ENCODE measurements at regions not wholly inside any gene's neighbourhood (a gene's known extent, or its start where the extent isn't known, plus 50 kb on each side); places are given as distances from the start of the nearest gene placed in this dataset.

DNA sequence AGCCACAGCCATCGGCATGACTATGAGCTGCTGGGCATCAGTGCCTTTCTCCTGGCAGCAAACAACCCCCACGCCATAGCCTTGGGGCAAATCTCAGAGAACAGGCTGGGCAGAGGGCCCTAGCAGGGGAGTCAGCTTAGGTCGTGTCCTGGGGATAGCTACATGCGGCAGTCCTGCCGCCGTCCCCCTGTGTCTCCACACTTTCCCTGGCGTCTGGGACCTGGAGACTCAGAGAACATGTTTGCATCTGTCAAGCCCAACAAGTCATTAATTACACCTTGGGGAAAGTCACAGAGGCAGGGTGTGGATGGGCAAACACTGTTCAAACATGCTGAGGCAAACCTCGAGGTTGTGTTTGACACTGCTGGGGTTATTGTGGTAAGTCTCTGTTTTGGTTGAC is 123.6 kb downstream of the C5orf15 start:
- Mint-ChIP-seq H3K36me3 (ENCODE audit: low read depth) (no peaks in the 10 kb centered on the region), H3K4me1 (ENCODE audit: low read depth) (peaks cover 6% of the 10 kb centered on the region)
- intact Hi-C loops (cut with DNase I, micrococcal nuclease): no loop called here

DNA sequence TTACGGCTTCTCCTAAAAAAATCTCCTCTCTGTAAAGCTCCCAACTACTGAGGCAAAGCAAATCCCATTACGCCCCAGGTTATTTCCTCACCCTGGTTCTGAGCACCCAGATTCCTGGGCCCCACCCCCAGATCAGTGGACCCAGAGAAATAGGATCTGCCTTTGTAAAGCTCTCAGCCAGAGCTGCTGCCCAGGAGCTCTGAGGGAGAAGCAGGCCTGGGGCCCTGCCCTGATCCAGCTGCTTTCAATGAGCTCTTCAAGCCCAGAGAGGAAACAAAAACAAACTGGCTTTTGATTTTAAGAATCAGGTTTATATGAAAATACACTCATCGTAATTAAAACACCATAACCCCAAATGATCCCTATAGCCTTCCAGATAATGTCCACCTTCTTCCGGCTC is 124.5 kb downstream of the C5orf15 start:
- CTCF ChIA-PET: no interaction called here

More for the DNA sequence above, 123.6 kb downstream of the C5orf15 start:
- TF ChIP-seq, protein P1, sequence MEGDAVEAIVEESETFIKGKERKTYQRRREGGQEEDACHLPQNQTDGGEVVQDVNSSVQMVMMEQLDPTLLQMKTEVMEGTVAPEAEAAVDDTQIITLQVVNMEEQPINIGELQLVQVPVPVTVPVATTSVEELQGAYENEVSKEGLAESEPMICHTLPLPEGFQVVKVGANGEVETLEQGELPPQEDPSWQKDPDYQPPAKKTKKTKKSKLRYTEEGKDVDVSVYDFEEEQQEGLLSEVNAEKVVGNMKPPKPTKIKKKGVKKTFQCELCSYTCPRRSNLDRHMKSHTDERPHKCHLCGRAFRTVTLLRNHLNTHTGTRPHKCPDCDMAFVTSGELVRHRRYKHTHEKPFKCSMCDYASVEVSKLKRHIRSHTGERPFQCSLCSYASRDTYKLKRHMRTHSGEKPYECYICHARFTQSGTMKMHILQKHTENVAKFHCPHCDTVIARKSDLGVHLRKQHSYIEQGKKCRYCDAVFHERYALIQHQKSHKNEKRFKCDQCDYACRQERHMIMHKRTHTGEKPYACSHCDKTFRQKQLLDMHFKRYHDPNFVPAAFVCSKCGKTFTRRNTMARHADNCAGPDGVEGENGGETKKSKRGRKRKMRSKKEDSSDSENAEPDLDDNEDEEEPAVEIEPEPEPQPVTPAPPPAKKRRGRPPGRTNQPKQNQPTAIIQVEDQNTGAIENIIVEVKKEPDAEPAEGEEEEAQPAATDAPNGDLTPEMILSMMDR (IDR thresholded peaks at IDR 0.05): no peak
- H3K36me3 ChIP-seq (ENCODE audit: insufficient read depth, low read length): no peaks in the 10 kb centered on the region
- no peak overlapping the region for H3K4me3 Mint-ChIP-seq
- no peak overlapping the region for H3K27ac Mint-ChIP-seq
- POLR2A ChIA-PET: no interaction called here
- ATAC-seq (ENCODE audit: poor library complexity) (no peak), DNase-seq (peak in 1 of 14 experiments; percentile 2)
- H3K9me3 ChIP-seq (ENCODE audit: control insufficient read depth in 1 of 2, insufficient read depth in 1 of 2, low read length in 2 of 2): no peaks in the 10 kb centered on the region
- no peak overlapping the region for H3K4me3 ChIP-seq (ENCODE audit: low read length)
- H3K27me3 ChIP-seq (ENCODE audit: control insufficient read depth in 1 of 2, insufficient read depth in 2 of 2, low read length in 2 of 2): no peaks in the 10 kb centered on the region
- CTCF ChIA-PET: no interaction called here
- H3K4me1 ChIP-seq (ENCODE audit: insufficient read depth, low read length): peaks cover 3% of the 10 kb centered on the region
- H3K27ac ChIP-seq (ENCODE audit: low read depth in 1 of 2, low read length in 2 of 2): no peak overlapping the region
- H3K9me3 Mint-ChIP-seq: no peaks in the 10 kb centered on the region
- H3K27me3 Mint-ChIP-seq: peaks cover 30% of the 10 kb centered on the region

DNA sequence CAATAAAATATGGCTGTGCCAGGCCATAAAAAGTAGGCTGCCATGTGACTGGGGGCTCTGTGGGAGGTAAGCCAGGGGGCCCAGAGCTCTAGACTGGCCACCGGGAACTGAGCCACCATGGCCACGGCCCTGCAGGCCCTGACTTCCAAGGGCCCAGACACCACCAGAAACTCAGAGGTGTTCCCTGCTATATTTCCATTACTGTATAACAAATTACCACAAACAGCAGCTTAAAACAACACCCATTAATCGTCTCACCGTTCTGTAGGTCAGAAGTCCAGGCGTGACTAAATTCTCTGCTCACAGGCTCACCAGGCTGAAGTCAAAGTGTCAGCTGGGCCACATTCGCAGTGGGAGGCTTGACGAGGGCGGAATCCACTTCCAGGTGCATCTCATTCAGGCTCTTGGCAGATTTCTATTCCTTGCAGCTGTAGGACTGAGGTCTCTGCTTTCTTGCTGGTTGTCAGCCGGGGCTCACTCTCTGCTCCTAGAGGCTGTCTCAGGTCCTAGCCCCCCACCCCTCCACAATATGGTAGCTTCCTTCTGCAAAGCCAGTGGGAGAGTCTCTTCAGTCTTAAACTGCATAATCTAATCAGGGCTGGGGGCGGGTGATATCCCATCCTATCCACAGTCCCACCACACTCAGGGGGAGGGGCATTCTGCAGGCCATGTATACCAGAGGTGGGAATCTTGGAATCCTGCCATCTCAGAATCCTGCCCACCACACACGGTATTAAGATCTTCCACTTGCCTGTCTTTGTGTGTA is 125.4 kb downstream of the C5orf15 start:
- no peaks in the 10 kb centered on the region for H3K36me3 ChIP-seq (ENCODE audit: insufficient read depth, low read length)
- ChIA-PET CTCF (no interaction called here), POLR2A (no interaction called here)
- peaks cover 3% of the 10 kb centered on the region for H3K4me1 ChIP-seq (ENCODE audit: insufficient read depth, low read length)
- TF ChIP-seq, protein P1 (IDR thresholded peaks at IDR 0.05): no peak
- DNase-seq: peak in 1 of 14 experiments; percentile 5
- H3K4me3 Mint-ChIP-seq: no peak overlapping the region
- H3K4me3 ChIP-seq (ENCODE audit: low read length): no peak overlapping the region
- H3K27ac ChIP-seq (ENCODE audit: low read depth in 1 of 2, low read length in 2 of 2): no peak overlapping the region
- no peak overlapping the region for H3K27ac Mint-ChIP-seq
- intact Hi-C loops (cut with DNase I, micrococcal nuclease): no loop called here
- no peaks in the 10 kb centered on the region for H3K9me3 ChIP-seq (ENCODE audit: control insufficient read depth in 1 of 2, insufficient read depth in 1 of 2, low read length in 2 of 2)
- peaks cover 0 to 5% of the 10 kb centered on the region in 2 experiments for H3K27me3 ChIP-seq (ENCODE audit: control insufficient read depth in 1 of 2, insufficient read depth in 2 of 2, low read length in 2 of 2)
- peaks cover 30% of the 10 kb centered on the region for H3K27me3 Mint-ChIP-seq
- no peak for ATAC-seq (ENCODE audit: poor library complexity)
- H3K9me3 Mint-ChIP-seq: no peaks in the 10 kb centered on the region
- H3K4me1 Mint-ChIP-seq (ENCODE audit: low read depth): peaks cover under 1% of the 10 kb centered on the region
- no peaks in the 10 kb centered on the region for H3K36me3 Mint-ChIP-seq (ENCODE audit: low read depth)

More for the DNA sequence above, 124.5 kb downstream of the C5orf15 start:
- TF ChIP-seq, protein P1 (IDR thresholded peaks at IDR 0.05): no peak
- H3K27ac ChIP-seq (ENCODE audit: low read depth in 1 of 2, low read length in 2 of 2): no peak overlapping the region
- no peak overlapping the region for H3K4me3 ChIP-seq (ENCODE audit: low read length)
- no peaks in the 10 kb centered on the region for H3K9me3 ChIP-seq (ENCODE audit: control insufficient read depth in 1 of 2, insufficient read depth in 1 of 2, low read length in 2 of 2)
- no peak overlapping the region for H3K27ac Mint-ChIP-seq
- DNase-seq: peak in 1 of 14 experiments; percentile 6
- POLR2A ChIA-PET: no interaction called here
- H3K4me1 Mint-ChIP-seq (ENCODE audit: low read depth): peaks cover 6% of the 10 kb centered on the region
- H3K36me3 Mint-ChIP-seq (ENCODE audit: low read depth): no peaks in the 10 kb centered on the region
- ATAC-seq (ENCODE audit: poor library complexity): no peak
- peaks cover 3% of the 10 kb centered on the region for H3K4me1 ChIP-seq (ENCODE audit: insufficient read depth, low read length)
- no peaks in the 10 kb centered on the region for H3K27me3 ChIP-seq (ENCODE audit: control insufficient read depth in 1 of 2, insufficient read depth in 2 of 2, low read length in 2 of 2)
- H3K27me3 Mint-ChIP-seq: peaks cover 27% of the 10 kb centered on the region
- no peak overlapping the region for H3K4me3 Mint-ChIP-seq
- H3K36me3 ChIP-seq (ENCODE audit: insufficient read depth, low read length): no peaks in the 10 kb centered on the region
- intact Hi-C loops (cut with DNase I, micrococcal nuclease): no loop called here
- no peaks in the 10 kb centered on the region for H3K9me3 Mint-ChIP-seq
